K562 (cell line): ENCODE measurements at regions not wholly inside any gene's neighbourhood (a gene's known extent, or its start where the extent isn't known, plus 50 kb on each side); places are given as distances from the start of the nearest gene placed in this dataset.

ENCODE experiments used
- ATAC-seq: fragments of 200-7000 bp; cut with Tn5 transposase; 3 replicates; pipeline ENCODE4 v1.9.1; 2020; ENCODE audit warnings: moderate library complexity
- BruUV-seq: library from RNA; stranded (reverse); fragments of 400-500 nt; replicated peaks from 2 replicates; lab custom pipeline; 2021; lab: Mats Ljungman, UMichigan
- CTCF ChIA-PET: fragments of 300-600 bp; formaldehyde crosslinking; extraction: SDS; loops from one replicate; lab custom pipeline; 2021; ENCODE audit warnings: low intra/inter-chr PET ratio; lab: Yijun Ruan, JAX
- POLR2A ChIA-PET: fragments of 300-600, 350-650 bp; sonication (Branson Sonifier 250); formaldehyde crosslinking; extraction: SDS; loops from one replicate; lab custom pipeline; 2021; ENCODE audit warnings: antibody characterized with exemption, inconsistent platforms; lab: Yijun Ruan, JAX
- DNase-seq, 4 experiments: peaks; one replicate each; pipeline versions ENCODE4 v3.0.0 to v3.0.0-alpha.2; 2011 to 2018; ENCODE audit warnings: low spot score in 3 of 4, mixed read lengths in 3 of 4; ENCODE audit errors: extremely low read depth in 1 of 4
- FAIRE-seq: peaks from 2 replicates; lab custom pipeline; 2011; peaks lifted over from hg19 to GRCh38; lab: Jason Lieb, UNC
- H2AFZ ChIP-seq: 2 replicates; pipeline ENCODE4 v1.6.0; 2011; ENCODE audit warnings: low read depth, low read length, control low read depth, inconsistent platforms
- H3K27ac ChIP-seq: fragments of 200-600 bp; 3 replicates; pipeline ENCODE4 v1.8.0; 2011; ENCODE audit warnings: low read depth, mild to moderate bottlenecking, control low read depth, inconsistent platforms, low read length, moderate library complexity, mixed read lengths; ENCODE audit errors: extremely low read depth
- H3K27me3 ChIP-seq, 2 experiments: fragments of 300-600 bp in 1 of 2; 2 replicates in 1 of 2; 3 replicates in 1 of 2; pipeline versions ENCODE4 v1.6.0 to v1.8.0; 2011; ENCODE audit warnings: inconsistent platforms in 2 of 2, low read length in 2 of 2, mild to moderate bottlenecking in 1 of 2, mixed read lengths in 1 of 2, moderate library complexity in 1 of 2; ENCODE audit not compliant: control insufficient read depth in 2 of 2, insufficient read depth in 2 of 2
- H3K36me3 ChIP-seq: fragments of 300-600 bp; 3 replicates; pipeline ENCODE4 v1.8.0; 2011; ENCODE audit warnings: mild to moderate bottlenecking, low read length, inconsistent platforms; ENCODE audit not compliant: control insufficient read depth, insufficient read depth
- H3K4me1 ChIP-seq, 2 experiments: fragments of 200-600 bp in 1 of 2; replicated peaks in 1 of 2; 2 replicates in 1 of 2; 3 replicates in 1 of 2; pipeline versions ENCODE4 v1.5.1 to v1.8.0; 2011; ENCODE audit warnings: inconsistent platforms in 2 of 2, low read length in 2 of 2, mild to moderate bottlenecking in 1 of 2, mixed read lengths in 1 of 2, moderate library complexity in 1 of 2; ENCODE audit not compliant: control insufficient read depth in 2 of 2, insufficient read depth in 2 of 2
- H3K4me2 ChIP-seq: 2 replicates; pipeline ENCODE4 v1.6.1; 2011; ENCODE audit warnings: low read length, control low read depth, inconsistent platforms, mixed read lengths; ENCODE audit not compliant: insufficient read depth
- H3K4me3 ChIP-seq: fragments of 200-600 bp; sonication (generic), shearing (Covaris generic); 2 replicates; pipeline ENCODE4 v1.5.1; 2016; ENCODE audit warnings: control low read depth, inconsistent platforms
- H3K79me2 ChIP-seq: fragments of 200-600 bp; 3 replicates; pipeline ENCODE4 v1.8.0; 2011; ENCODE audit warnings: low read length, inconsistent platforms; ENCODE audit not compliant: control insufficient read depth, insufficient read depth
- H3K9ac ChIP-seq, 2 experiments: 2 replicates each; pipeline versions ENCODE4 v1.6.0 to v1.6.1; 2011; ENCODE audit warnings: low read depth in 2 of 2, low read length in 2 of 2, control low read depth in 1 of 2, inconsistent platforms in 1 of 2, mild to moderate bottlenecking in 1 of 2, mixed read lengths in 1 of 2; ENCODE audit not compliant: insufficient read depth in 1 of 2
- H3K9me1 ChIP-seq: one replicate; pipeline ENCODE4 v1.6.0; 2011; ENCODE audit warnings: inconsistent platforms, mild to moderate bottlenecking, low read length, moderate library complexity; ENCODE audit not compliant: control insufficient read depth, insufficient read depth
- H3K9me3 ChIP-seq: replicated peaks from 2 replicates; pipeline ENCODE4 v1.5.1; 2011; ENCODE audit warnings: low read depth, low read length, inconsistent platforms; ENCODE audit not compliant: control insufficient read depth, insufficient read depth
- H4K20me1 ChIP-seq: replicated peaks from 2 replicates; pipeline ENCODE4 v1.6.1; 2011; ENCODE audit warnings: low read length, inconsistent platforms, mixed read lengths; ENCODE audit not compliant: control insufficient read depth, insufficient read depth
- BDP1 ChIP-seq: IDR thresholded peaks from 3 replicates; pipeline ENCODE4 v1.6.1; 2011; ENCODE audit not compliant: insufficient read length, insufficient read depth
- CHD4 ChIP-seq: fragments of 200-600 bp; sonication (generic); IDR thresholded peaks from 3 replicates; pipeline ENCODE4 v1.6.1; 2012; ENCODE audit warnings: low read depth, mild to moderate bottlenecking, mixed read lengths, low read length, inconsistent platforms; ENCODE audit not compliant: insufficient read depth, insufficient replicate concordance, poor library complexity, severe bottlenecking
- CHD7 ChIP-seq: fragments of 200-600 bp; sonication (generic); IDR thresholded peaks from one replicate; pipeline ENCODE4 v1.6.1; 2012; ENCODE audit warnings: mild to moderate bottlenecking, low read depth, low read length, inconsistent platforms
- ESRRA ChIP-seq: fragments of 450-650 bp; IDR thresholded peaks from 2 replicates; pipeline ENCODE4 v1.6.1; 2014; ENCODE audit warnings: low read depth, mild to moderate bottlenecking, moderate library complexity, borderline replicate concordance
- JUN ChIP-seq, 2 experiments: sonication (generic) in 1 of 2; formaldehyde crosslinking in 1 of 2; IDR thresholded peaks; 2 replicates each; pipeline versions ENCODE4 v1.6.1 to v1.8.0; 2012 to 2022; ENCODE audit warnings: borderline replicate concordance in 2 of 2, mild to moderate bottlenecking in 2 of 2, improper control_type of control experiment in 1 of 2, low read depth in 1 of 2, low read length in 1 of 2, missing genetic modification reagents in 1 of 2
- PRDM10 ChIP-seq: fragments of 450-650 bp; IDR thresholded peaks from 2 replicates; pipeline ENCODE4 v1.6.1; 2018; ENCODE audit not compliant: partially characterized antibody
- WGBS: fragments of 100-300 bp; shearing (Covaris generic); methylation state at CpG from one replicate; pipeline ENCODE4 v1.1.6; 2016; ENCODE audit warnings: low coverage, mixed read lengths; ENCODE audit not compliant: insufficient coverage; ENCODE audit errors: missing lambda C conversion rate; 5-methylcytosine and 5-hydroxymethylcytosine counted together
- in situ Hi-C: fragments of 300-500 bp; cut with MboI; formaldehyde crosslinking; loops from 4 replicates; pipeline ENCODE4 v1.15.0; 2018; ENCODE audit warnings: inconsistent platforms, mixed read lengths
- intact Hi-C: fragments of 100-400 bp; cut with micrococcal nuclease; formaldehyde crosslinking; loops from 2 replicates; pipeline ENCODE4 v1.14.2; 2022

- H2AFZ ChIP-seq = no peak overlapping the region
- intact Hi-C loops = loop anchor here (5.0 kb wide), 2 partner anchors 113 to 313 kb away; partner anchors contain the start of gene DUSP10
- BruUV-seq = no TSS peak
- in situ Hi-C loops = no loop called here
- no peaks in the 10 kb centered on the region for H3K9me1 ChIP-seq
- FAIRE-seq (no peak), DNase-seq (no peak), ATAC-seq (no peak)
- no peak overlapping the region for H3K27ac ChIP-seq
- H3K27me3 ChIP-seq = no peaks in the 10 kb centered on the region
- ChIA-PET CTCF (no interaction called here), POLR2A (interaction anchor here (1.0 kb wide), 1 partner anchor 9 kb away, joined by 3 read pairs; no protein-coding TSS in a partner anchor)
- no peak overlapping the region for H3K9ac ChIP-seq
- H3K4me1 ChIP-seq = no peaks in the 10 kb centered on the region; a peak in 1 of 5 replicates
- H3K4me3 ChIP-seq = no peak overlapping the region
- H3K9me3 ChIP-seq = no peaks in the 10 kb centered on the region
- H4K20me1 ChIP-seq = no peaks in the 10 kb centered on the region
- WGBS = 0% methylated on average over 2 of the region's 2 CpGs
- H3K36me3 ChIP-seq = no peaks in the 10 kb centered on the region
- H3K4me2 ChIP-seq = no peak overlapping the region
- H3K79me2 ChIP-seq = no peaks in the 10 kb centered on the region
- TF ChIP-seq CHD4 (no peak), BDP1 (no peak), JUN (IDR thresholded peaks at IDR 0.05; ENCODE audit: borderline replicate concordance, low read depth, low read length) (no peak), JUN (CRISPR knock-in tag; IDR thresholded peaks at IDR 0.05; ENCODE audit: borderline replicate concordance) (no peak), CHD7 (no peak), PRDM10 (no peak), ESRRA (no peak)
Measured at GRCh38 chr1:221855156-221855555, 113.3 kb upstream of the DUSP10 start.
